ENCODE measurements at regions not wholly inside any gene's neighbourhood (a gene's known extent, or its start where the extent isn't known, plus 50 kb on each side); places are given as distances from the start of the nearest gene placed in this dataset.
"Not testable (repeated sequence)": the region's sequence is repeated elsewhere in the genome, so short reads cannot be mapped to it uniquely, and the experiment has no call there.

DNA sequence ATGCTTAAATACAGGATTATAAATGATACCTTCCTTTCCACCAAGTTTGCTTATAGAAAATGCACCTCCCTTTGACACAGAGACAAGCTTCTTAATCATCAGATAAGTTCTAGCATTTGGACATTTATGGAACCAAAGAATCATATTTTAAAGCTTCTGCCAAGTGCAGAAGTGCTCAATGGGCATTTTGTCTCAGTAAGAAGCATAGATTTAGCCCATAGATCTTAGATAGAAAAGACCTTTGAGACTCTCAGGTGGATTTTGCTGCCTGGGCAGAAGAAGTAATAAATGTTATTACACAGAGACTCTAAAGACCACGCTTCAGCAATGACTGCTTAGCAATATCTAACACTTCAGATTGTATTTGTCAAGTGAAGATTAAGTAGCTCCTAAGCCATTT lies 174.6 kb downstream of the VEGFC start:
- ATAC-seq: no peak
- no peak for TF ChIP-seq SNAI2 (CRISPR knock-in tag; IDR thresholded peaks at IDR 0.05)
- no peak for TF ChIP-seq TCF4 (CRISPR knock-in tag; IDR thresholded peaks at IDR 0.05; ENCODE audit: borderline replicate concordance)
- no peak for TF ChIP-seq ESRRG (CRISPR knock-in tag; IDR thresholded peaks at IDR 0.05)
- TF ChIP-seq, protein P1, sequence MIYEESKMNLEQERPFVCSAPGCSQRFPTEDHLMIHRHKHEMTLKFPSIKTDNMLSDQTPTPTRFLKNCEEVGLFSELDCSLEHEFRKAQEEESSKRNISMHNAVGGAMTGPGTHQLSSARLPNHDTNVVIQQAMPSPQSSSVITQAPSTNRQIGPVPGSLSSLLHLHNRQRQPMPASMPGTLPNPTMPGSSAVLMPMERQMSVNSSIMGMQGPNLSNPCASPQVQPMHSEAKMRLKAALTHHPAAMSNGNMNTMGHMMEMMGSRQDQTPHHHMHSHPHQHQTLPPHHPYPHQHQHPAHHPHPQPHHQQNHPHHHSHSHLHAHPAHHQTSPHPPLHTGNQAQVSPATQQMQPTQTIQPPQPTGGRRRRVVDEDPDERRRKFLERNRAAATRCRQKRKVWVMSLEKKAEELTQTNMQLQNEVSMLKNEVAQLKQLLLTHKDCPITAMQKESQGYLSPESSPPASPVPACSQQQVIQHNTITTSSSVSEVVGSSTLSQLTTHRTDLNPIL (CRISPR knock-in tag; IDR thresholded peaks at IDR 0.05; ENCODE audit: low read depth): no peak
- TF ChIP-seq, protein P2, sequence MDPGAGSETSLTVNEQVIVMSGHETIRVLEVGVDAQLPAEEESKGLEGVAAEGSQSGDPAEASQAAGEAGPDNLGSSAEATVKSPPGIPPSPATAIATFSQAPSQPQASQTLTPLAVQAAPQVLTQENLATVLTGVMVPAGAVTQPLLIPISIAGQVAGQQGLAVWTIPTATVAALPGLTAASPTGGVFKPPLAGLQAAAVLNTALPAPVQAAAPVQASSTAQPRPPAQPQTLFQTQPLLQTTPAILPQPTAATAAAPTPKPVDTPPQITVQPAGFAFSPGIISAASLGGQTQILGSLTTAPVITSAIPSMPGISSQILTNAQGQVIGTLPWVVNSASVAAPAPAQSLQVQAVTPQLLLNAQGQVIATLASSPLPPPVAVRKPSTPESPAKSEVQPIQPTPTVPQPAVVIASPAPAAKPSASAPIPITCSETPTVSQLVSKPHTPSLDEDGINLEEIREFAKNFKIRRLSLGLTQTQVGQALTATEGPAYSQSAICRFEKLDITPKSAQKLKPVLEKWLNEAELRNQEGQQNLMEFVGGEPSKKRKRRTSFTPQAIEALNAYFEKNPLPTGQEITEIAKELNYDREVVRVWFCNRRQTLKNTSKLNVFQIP (CRISPR knock-in tag; IDR thresholded peaks at IDR 0.05; ENCODE audit: borderline replicate concordance, low read depth): no peak
- TF ChIP-seq ZNF70 (CRISPR knock-in tag; IDR thresholded peaks at IDR 0.05): no peak
- TF ChIP-seq ZNF8 (CRISPR knock-in tag; IDR thresholded peaks at IDR 0.05): no peak

DNA sequence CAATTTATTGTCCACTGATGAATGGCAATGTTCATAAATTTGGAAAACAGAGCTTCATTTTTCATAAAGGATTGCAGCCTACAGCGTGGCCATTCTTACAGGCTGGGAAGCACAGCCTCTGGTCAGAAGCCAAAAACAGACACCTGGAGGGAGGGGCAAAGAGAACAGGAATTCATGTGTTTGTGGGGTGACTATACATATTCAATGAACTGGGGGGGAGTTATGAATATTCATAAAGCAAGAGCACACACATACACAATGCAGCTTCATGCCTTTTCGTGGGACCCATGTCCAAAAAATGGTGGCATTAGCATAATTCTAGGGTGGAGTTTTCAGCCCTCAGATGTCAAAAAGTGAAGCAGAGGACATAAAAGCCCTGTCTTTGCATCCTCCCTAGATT lies 173.3 kb downstream of the VEGFC start:
- ATAC-seq: no peak

DNA sequence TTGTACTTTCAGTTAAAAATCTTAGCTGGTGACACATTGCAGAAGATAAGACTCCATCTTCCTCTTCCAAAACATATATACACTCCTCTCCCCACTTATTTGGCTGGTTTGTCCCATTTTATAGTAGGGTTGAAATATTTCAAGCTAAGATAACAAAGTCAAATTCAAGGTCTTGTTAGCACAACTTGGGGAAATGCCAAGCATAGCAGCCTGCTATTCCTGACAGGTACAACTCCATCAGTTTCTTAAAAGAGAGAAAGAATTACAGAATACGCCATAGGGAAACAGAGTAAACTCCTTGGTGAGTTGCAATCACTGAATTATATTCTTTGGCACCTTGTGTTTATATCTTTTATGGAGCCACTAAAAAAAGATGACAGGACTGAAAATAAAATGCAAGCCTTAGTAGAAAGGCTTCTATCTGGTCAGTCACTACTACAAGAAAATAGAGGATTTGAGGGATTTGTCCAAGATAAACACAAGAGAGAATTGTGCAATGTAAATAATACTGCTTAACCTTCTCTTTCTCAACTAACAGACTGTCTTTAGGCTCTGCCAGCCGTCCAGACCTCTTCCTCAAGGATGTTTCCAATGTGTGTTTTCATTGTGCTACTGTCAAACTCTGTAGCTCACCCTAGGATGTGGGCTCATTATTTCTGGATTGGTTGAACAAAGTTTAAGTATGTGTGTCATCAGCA lies 170.3 kb downstream of the VEGFC start:
- no peak for ATAC-seq
- TF ChIP-seq ZNF70 (CRISPR knock-in tag; IDR thresholded peaks at IDR 0.05) (no peak), ZFP3 (CRISPR knock-in tag; IDR thresholded peaks at IDR 0.05) (no peak)

More for the DNA sequence above, 173.3 kb downstream of the VEGFC start:
- TF ChIP-seq, protein P3, sequence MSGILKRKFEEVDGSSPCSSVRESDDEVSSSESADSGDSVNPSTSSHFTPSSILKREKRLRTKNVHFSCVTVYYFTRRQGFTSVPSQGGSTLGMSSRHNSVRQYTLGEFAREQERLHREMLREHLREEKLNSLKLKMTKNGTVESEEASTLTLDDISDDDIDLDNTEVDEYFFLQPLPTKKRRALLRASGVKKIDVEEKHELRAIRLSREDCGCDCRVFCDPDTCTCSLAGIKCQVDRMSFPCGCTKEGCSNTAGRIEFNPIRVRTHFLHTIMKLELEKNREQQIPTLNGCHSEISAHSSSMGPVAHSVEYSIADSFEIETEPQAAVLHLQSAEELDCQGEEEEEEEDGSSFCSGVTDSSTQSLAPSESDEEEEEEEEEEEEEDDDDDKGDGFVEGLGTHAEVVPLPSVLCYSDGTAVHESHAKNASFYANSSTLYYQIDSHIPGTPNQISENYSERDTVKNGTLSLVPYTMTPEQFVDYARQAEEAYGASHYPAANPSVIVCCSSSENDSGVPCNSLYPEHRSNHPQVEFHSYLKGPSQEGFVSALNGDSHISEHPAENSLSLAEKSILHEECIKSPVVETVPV (CRISPR knock-in tag; IDR thresholded peaks at IDR 0.05): no peak
- TF ChIP-seq BACH2 (CRISPR knock-in tag; IDR thresholded peaks at IDR 0.05; ENCODE audit: borderline replicate concordance): no peak
- no peak for TF ChIP-seq ZNF565 (CRISPR knock-in tag; conservative IDR thresholded peaks at IDR 0.05; ENCODE audit: low read depth)
- TF ChIP-seq, protein P1 (CRISPR knock-in tag; IDR thresholded peaks at IDR 0.05; ENCODE audit: low read depth): no peak
- TF ChIP-seq ZC3H10 (CRISPR knock-in tag; IDR thresholded peaks at IDR 0.05): no peak
- no peak for TF ChIP-seq OSR1 (CRISPR knock-in tag; IDR thresholded peaks at IDR 0.05)
- TF ChIP-seq GLIS3 (CRISPR knock-in tag; IDR thresholded peaks at IDR 0.05): no peak
- TF ChIP-seq, protein P4, sequence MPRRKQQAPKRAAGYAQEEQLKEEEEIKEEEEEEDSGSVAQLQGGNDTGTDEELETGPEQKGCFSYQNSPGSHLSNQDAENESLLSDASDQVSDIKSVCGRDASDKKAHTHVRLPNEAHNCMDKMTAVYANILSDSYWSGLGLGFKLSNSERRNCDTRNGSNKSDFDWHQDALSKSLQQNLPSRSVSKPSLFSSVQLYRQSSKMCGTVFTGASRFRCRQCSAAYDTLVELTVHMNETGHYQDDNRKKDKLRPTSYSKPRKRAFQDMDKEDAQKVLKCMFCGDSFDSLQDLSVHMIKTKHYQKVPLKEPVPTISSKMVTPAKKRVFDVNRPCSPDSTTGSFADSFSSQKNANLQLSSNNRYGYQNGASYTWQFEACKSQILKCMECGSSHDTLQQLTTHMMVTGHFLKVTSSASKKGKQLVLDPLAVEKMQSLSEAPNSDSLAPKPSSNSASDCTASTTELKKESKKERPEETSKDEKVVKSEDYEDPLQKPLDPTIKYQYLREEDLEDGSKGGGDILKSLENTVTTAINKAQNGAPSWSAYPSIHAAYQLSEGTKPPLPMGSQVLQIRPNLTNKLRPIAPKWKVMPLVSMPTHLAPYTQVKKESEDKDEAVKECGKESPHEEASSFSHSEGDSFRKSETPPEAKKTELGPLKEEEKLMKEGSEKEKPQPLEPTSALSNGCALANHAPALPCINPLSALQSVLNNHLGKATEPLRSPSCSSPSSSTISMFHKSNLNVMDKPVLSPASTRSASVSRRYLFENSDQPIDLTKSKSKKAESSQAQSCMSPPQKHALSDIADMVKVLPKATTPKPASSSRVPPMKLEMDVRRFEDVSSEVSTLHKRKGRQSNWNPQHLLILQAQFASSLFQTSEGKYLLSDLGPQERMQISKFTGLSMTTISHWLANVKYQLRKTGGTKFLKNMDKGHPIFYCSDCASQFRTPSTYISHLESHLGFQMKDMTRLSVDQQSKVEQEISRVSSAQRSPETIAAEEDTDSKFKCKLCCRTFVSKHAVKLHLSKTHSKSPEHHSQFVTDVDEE (CRISPR knock-in tag; IDR thresholded peaks at IDR 0.05): no peak
- no peak for TF ChIP-seq RARB (CRISPR knock-in tag; IDR thresholded peaks at IDR 0.05)
- TF ChIP-seq, protein P5, sequence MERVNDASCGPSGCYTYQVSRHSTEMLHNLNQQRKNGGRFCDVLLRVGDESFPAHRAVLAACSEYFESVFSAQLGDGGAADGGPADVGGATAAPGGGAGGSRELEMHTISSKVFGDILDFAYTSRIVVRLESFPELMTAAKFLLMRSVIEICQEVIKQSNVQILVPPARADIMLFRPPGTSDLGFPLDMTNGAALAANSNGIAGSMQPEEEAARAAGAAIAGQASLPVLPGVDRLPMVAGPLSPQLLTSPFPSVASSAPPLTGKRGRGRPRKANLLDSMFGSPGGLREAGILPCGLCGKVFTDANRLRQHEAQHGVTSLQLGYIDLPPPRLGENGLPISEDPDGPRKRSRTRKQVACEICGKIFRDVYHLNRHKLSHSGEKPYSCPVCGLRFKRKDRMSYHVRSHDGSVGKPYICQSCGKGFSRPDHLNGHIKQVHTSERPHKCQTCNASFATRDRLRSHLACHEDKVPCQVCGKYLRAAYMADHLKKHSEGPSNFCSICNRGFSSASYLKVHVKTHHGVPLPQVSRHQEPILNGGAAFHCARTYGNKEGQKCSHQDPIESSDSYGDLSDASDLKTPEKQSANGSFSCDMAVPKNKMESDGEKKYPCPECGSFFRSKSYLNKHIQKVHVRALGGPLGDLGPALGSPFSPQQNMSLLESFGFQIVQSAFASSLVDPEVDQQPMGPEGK (CRISPR knock-in tag; IDR thresholded peaks at IDR 0.05; ENCODE audit: borderline replicate concordance): no peak
- no peak for TF ChIP-seq CSDC2 (CRISPR knock-in tag; IDR thresholded peaks at IDR 0.05)

DNA sequence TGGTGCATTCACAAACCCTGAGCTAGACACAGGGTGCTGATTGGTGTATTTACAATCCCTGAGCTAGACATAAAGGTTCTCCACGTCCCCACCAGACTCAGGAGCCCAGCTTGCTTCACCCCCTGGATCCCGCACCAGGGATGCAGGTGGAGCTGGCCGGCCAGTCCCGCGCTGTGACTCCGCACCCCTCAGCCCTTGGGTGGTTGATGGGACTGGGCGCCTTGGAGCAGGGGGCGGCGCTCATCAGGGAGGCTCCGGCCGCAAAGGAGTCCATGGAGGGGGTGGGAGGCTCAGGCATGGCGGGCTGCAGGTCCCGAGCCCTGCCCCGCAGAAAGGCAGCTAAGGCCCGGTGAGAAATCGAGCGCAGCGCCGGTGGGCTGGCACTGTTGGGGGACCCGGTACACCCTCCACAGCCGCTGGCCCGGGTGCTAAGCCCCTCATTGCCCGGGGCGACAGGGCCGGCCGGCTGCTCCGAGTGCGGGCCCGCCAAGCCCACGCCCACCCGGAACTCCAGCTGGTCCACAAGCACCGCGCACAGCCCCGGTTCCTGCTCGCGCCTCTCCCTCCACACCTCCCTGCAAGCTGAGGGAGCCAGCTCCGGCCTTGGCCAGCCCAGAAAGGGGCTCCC lies 167.6 kb downstream of the VEGFC start:
- ATAC-seq: not testable (repeated sequence)

Data from SK-N-SH treated with all-trans-retinoic acid at 6 μM for 48 hours (cell line).